NCI-H128 (cell line): ENCODE measurements at regions not wholly inside any gene's neighbourhood (a gene's known extent, or its start where the extent isn't known, plus 50 kb on each side); places are given as distances from the start of the nearest gene placed in this dataset.
"Not testable (repeated sequence)": the region's sequence is repeated elsewhere in the genome, so short reads cannot be mapped to it uniquely, and the experiment has no call there.

Source experiments
- DNase-seq: peaks from one replicate; lab custom pipeline; 2025; ENCODE audit not compliant: unreplicated experiment; lab: John Stamatoyannopoulos, UW

DNA sequence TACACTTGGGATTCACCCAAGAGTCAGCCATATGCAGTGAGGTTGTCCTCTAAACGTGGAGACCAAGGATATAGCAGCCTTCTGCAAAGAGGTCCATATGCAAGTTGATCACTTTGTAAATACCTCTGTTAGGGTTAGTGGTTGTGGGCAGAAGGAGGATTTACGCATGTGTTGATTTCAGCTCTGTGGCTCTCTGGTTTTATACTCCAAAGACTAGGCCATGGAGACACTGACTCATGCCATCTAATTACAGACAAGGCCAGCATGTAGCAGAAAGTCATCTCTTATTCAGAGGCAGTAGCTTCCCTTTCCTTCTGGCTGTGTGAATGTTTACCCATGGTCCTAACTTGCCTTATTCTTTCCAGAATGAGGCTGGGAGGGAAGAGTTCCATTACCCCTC is 140.9 kb upstream of the GOLGA6L4 start:
- not testable (repeated sequence) for DNase-seq

DNA sequence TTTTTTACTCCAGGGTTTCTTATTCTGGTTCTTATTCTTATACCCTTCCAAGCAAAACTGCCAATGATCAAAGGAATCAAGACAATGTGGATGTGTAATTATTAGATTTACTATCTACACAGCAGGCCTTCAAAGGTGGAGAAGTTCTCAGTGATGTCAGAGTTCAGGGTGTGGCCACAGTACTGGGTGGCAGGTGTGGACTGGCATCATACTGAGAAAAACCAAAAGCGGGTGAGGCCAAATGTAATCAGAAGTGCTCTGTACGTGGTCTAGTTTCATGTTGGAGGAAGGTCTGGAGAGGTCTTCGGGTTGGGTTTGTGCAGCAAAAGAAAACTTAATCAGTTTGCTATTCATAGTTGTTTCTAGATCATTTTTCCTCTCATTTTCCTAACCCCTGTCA is 138.5 kb upstream of the GOLGA6L4 start:
- DNase-seq: not testable (repeated sequence)

DNA sequence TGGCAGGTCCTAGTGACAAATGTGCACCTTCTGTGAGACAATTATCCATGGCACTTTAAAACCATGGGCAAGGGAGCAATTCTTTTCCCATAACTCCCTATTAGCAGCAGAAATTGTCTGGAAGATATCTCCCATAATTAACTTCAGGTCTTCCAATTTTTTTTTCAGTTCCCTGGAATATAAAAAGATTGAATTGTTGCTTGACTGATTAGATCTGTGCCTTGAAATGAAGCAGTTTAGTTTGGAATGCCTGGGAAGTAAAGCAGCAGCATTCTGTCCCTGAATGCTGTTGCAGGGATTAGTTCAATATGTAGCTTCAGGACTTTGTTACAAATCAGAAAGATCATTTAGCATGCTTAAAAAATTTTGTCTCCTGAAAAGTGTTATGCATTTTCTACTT is 137.0 kb upstream of the GOLGA6L4 start:
- no peak for DNase-seq

DNA sequence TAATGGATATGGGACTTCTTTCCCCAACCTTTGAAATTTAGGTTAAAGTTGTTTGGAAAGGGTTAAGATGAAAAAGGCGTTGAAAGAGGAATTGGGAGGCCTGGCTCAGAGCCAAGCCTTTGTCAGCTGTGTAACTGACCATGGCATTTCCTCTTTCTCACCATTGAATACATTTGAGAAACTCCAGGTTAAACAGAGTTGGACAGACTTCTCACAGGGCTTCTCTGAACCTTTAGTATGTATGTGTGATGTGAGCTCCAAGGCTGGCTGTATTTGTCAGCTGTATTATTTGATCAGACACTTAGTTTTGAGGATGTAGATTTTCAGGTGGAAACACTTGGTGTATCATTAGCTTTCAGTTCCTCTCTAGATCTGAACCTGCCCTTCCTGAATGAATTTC is 136.4 kb upstream of the GOLGA6L4 start:
- no peak for DNase-seq

DNA sequence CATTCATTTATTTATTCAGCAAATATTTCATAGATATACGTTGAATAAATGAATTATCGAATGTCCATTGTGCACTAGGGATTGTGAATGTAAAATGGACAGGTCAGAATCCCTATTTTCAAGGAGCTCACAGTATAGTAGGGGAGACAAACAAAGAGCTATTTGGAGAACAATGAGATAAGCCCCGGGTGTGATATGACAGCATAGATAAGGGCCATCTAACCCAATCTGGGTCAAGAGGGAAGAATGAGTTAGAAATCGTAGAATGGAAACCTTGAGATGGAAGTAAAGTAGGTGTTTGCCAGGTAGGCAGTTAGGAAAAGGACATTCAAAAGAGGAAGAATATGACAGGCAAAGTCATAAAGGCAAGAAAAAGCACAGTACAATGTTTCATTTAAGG is 132.2 kb upstream of the GOLGA6L4 start:
- DNase-seq: no peak

DNA sequence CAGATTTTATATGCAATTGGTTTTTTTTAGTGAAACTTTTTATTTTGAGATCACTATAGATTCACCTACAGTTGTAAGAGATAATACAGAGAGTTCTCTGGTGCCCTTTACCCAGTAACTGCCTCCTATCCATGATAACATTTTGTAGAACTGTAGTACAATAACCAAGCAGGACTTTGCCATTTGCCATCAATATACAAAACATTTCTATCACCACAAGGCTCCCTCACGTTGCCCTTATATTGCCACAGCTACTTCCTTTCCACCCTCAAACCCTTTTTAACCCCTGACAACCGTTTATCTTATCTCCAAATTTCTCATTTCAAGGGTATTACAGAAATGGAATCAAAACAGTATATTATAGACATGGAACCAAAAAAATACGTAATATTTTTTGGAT is 130.7 kb upstream of the GOLGA6L4 start:
- DNase-seq: no peak

DNA sequence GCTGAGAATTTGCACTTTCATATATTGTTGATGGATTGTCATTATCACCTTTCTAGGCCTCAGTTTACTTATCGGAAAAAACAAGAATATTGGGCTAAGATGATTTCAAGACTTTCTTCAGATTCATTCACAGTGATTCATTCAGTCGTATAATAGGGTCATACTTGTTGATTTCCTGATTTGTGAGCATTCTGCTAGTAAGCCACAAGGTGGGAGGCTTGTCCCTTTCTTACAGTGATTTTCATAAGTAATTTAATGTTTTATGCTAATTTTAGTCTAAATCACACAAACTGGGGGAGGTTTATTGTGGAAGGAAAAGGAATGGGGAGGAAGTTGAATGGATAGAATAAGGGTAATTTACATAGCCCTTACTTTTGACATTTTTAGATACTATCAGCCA is 126.8 kb upstream of the GOLGA6L4 start:
- DNase-seq: no peak

DNA sequence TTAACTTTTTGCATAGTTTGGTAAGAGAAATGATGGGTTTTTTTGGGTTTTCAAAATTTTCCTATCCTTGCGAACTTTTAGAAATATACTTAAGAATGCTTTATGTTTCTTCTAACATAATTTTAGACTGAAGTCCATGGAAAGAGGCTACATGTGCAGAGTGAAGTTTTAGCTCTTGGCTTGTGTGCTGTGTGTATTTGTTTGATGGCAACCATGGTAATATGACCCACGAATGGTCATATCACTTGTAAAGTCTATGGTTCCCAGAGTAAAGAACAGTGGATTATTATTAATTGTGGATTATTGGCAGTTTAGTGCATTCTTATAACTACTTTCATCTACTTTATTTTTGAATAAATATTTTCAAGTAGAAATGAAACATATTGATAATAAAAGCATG is 124.0 kb upstream of the GOLGA6L4 start:
- no peak for DNase-seq

DNA sequence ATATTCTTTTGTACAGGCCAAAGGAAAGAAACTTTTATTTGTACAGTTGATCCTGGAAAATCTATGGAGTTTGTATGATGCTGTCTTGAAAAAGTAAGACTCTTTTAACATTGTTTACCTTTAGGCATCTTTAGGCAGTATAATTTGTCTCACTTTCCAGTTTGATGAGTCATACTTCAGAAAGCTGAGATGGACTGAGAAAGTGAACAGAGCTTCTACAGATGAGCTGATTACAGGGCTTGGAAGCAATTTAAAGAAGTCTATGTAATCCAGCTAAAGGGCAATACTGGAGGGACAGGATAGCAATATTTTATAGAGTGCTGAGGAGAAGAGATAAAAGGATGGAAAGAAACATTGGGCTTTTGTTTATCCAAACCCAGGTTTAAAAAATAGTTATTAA is 123.5 kb upstream of the GOLGA6L4 start:
- DNase-seq: no peak

DNA sequence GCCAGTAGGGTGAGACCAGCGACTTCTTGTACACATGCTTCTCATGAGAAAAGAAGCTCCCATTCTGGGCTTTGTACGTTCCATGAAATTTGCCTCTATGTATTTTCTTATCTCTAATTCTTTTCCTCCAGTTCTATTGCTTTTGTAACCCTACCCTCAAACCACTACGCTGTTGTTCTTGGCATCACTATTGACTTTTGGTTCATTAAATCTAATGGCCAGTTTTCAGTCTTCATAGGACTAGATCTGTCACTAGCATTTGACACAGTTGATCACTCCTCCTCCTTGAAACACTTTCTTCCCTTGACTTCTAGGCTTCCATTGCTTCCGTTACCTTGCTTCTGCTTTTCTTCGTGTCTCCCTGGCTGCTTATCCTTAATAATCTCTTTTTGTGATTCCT is 121.7 kb upstream of the GOLGA6L4 start:
- DNase-seq: no peak

DNA sequence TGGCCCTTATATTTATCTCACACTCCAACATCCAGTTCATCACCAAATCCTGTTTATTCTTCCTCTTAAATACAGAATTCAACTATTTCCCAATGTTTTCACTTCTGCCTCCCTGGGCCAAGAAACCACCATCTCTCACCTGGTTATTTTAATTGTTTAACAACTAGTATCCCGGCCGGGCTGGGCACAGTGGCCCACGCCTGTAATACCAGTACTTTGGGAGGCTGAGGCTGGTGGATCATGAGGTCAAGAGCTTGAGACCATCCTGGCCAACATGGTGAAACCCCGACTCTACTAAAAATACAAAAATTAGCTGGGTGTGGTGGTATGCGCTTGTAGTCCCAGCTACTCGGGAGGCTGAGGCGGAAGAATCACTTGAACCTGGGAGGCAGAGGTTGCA is 120.9 kb upstream of the GOLGA6L4 start:
- DNase-seq: not testable (repeated sequence)

DNA sequence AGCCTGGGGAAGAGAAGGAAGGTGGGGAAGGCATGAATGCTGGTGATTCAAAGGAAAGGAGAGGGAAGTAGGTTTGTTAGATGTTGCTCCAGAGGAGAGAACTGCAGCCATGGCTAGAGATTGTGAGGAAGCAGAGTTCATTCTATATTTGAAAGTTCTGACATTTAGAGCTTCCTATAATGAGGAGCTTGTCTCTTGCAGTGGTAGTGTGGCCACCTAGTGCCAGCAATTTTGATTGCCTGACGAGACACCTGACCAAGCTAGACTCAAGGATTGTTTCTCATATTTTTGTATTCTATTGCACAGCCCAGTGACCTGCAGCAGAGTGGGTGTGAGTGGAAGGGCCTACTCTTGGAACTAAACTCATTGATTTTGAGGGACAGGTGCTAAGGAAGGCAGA is 116.2 kb upstream of the GOLGA6L4 start:
- DNase-seq: not testable (repeated sequence)

DNA sequence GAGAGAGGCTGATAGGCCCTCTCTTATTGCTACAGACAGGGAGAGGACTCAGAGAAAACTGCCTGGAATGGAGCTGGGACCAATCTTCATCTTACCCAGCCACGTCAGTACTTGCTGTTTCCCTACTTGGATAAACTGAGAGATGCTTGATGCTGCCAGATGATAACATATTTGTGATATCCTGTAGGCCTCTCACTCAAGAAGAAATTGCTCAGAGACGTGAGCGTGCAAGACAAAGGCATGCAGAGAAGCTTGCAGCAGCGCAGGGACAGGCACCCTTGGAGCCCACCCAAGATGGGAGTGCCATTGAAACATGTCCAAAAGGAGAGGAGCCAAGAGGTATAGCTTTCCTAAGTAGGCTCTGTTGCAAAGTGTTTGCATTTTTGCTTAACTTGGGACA is 114.7 kb upstream of the GOLGA6L4 start:
- DNase-seq: not testable (repeated sequence)

DNA sequence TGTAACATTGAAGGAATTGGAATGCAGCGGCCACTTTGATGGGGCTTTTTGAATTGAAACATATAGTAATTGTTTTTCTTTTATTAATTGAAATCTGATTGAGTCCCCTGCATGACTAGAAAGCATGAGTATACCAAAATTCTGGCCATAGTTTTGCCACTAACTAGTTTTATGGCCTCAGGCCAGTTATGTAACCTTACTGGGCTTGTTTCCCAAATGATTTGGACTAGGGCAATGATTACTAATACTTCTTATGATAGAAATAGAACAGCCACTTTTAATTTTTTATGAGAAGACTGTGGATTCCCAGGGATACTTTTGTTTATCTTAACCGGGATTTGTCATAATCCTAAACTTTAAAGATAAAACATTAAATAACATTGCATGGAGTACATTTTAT is 106.9 kb upstream of the GOLGA6L4 start:
- not testable (repeated sequence) for DNase-seq

DNA sequence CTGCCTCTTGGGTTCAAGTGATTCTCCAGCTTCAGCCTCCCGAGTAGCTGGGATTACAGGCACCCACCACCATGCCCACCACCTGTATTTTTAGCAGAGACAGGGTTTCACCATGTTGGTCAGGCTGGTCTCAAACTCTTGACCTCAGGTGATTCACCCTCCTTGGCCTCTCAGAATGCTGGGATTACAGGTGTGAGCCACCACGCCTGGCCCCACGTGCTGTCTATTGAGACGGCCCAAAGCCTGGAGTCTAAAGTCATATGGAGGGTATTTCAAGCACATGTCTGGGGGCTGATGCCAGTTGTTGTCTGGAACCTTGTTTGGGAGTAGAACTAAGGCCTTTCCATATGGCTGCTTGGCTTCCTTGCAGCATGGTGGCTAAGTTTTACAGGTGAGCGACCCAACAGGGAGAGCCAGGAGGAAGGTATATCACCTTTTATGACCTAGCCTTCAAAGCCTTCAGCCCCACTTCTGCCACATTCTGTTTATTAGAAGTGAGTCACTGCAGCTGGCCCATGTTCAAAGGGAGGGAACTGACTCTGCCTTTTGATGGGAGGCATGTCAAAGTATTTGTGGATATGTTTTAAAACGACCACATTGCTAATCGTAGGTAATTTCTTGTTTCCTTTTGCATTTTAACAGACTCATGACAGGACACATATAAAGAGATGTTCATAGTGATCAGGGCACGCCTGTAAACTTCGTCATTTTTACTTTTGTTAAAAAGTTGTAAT is 105.3 kb upstream of the GOLGA6L4 start:
- DNase-seq: not testable (repeated sequence)

DNA sequence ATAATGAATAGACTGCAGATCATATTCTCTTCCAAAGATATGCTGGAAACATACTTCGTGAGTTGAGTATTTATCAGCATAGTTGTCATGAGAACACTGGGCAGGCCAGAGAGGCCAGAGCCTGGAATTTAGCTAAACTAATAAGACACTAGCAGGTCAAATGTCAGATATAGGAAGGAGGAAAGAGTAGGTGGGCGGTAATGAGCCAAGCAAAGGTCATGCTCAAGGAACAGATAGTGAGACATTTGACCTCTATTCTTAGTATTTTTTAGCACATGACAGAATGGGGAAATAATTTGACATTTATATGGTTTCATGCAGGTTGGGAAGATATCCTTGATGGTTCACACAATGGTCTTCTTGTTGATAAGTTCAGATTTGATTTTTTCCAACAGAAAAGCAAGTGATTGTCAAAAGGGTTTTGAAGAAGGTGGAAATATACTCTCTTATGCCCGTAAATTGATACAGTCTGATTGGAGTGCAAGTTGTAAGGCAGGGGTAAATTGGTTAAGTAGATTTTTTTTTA is 99.6 kb upstream of the GOLGA6L4 start:
- not testable (repeated sequence) for DNase-seq

DNA sequence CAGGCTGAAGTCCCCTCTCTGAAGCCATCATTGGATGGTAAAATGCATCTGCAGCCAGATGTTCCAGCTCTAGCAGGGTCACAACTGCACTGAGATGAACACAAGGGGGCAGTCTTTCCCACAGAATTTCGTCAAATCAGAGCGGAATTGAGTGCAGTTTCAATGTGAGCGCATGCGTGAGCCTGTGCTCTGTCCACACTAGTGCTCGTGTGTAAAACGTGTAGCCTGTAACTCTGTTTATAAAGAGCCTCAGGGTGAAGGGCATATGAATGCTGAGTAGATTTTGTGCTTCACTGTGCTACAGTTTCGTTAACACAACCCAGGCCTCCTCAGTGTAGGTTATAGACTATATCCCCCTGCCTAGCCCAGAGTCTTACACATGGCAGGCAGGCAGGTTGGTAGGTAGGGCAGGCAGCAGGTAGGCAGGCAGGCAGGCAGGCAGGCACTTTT is 92.7 kb upstream of the GOLGA6L4 start:
- DNase-seq: peak; percentile 2

DNA sequence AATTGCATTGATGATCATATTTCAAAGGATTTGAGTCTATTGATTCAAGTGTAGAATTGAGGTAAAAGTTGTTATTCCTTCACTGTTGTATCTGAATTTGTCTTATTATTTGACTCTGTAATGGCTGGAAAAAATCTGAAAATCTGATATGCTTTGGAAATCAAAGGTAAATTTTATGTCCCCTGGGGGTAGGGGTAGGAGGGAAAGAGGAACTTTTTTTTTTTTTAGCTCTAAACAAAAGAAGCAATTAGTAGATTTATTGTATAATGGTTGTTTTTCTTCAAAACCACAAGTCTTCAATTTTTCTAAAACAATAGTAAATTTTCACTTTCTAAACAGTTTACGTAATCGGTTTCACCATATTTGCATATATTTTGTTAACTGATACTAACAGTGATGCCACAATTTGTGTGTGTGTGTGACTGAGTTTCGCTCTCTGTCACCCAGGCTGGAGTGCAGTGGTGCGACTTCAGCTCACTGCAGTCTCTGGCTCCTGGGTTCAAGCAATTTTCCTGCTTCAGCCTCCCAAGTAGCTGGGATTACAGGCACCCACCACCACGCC is 91.7 kb upstream of the GOLGA6L4 start:
- DNase-seq: no peak

DNA sequence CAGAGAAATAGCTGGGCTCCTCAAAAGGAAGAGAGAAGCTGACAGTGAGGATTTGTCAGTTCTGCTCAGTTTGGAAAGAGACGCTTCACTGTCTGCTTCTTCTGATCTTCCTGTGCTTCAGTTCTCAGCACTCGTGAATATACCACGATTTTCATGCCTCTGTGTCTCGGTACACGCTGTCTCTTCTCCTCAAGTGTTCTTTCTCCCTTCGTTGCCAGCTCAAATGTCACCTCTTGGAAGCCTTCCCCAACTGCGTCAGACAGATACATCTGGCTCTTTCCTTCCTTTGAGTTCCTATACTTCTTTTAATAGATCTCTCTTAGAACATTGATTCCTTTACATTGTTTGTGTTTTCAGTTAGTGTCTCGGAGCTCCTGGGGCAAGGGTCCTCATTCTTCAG is 90.6 kb upstream of the GOLGA6L4 start:
- not testable (repeated sequence) for DNase-seq

DNA sequence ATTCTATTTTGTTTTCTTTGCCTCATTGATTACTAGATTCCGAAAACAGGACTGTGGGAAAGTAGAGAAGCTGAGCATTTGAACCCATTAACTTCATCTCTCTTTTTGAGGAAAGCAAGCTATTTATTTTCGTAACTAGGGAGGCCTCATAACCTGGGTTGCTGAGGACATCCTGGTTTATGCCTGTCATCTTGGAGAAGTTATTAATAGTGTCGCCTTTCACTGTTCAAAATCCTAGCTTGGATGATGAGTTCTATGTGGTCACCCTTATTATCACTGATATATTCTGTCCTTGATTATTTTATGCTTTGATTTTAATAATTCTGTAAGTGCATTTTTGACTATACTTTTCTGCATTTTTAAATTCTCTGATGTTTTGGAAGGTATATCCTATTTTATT is 89.3 kb upstream of the GOLGA6L4 start:
- not testable (repeated sequence) for DNase-seq

DNA sequence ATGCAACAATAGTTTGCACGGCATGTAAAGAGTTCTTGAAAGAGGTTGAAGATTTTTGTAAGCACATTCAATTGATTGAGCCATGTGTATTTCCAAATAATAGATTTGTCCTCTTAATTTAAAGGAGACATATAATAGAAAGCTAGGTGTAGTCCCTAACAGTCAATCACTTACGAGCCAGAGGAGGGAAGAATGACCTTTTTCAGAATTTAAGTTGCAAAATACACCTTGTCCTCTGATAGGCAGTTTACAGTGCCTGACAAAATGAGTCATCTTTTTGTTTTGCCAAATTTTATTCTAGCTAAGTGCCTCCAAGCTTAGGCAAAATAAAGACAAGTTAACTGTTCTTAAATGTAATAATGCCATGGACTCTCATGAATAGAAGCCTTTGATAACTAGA is 88.3 kb upstream of the GOLGA6L4 start:
- not testable (repeated sequence) for DNase-seq

DNA sequence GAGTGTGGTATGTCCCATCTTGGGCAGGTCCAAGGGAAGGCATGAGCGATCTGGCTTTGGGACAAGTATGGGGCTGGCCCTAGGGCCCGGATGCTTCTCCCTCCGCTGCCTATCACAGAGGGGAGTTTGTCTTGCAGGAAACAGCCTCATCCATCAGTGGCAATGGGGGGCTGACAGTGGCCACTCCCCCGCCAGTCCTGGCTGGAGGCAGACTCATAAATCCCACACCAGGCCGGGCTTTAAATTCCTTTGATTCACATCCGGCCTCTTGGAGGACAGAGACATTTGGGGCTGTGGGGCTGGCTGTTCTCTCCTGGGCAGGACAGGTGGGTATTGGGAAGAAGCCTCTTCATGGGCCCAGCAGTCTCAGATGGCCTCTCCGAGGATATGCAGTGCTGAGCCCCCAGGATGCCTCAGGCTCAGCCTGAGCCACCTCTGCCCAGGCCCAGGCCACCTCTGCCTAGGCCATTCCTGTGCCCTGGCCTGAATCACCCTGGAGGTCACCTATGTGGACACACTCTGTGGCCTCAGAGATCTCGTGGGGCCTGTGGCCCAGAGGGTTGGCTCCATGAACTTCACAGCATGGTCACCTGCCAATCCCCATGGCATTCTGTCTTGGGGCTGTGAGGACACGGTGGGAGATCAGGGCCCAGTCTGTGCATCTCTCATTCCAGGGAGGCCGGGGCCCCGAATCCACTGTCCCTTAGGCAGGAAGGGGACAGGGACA is 84.2 kb upstream of the GOLGA6L4 start:
- no peak for DNase-seq
